Lower lobe of right lung (tissue), 2 donors: ENCODE measurements at regions not wholly inside any gene's neighbourhood (a gene's known extent, or its start where the extent isn't known, plus 50 kb on each side); places are given as distances from the start of the nearest gene placed in this dataset.

Source experiments
- ATAC-seq, 2 donors: fragments of 200-7000 bp; cut with Tn5 transposase; one replicate each; pipeline ENCODE4 v1.9.1; 2020 to 2022; ENCODE audit warnings: mild to moderate bottlenecking in 2 of 2, moderate library complexity in 2 of 2
- DNase-seq: peaks from one replicate; pipeline ENCODE4 v3.0.0-alpha.2; 2020
- H3K27ac ChIP-seq: fragments of 200-600 bp; one replicate; pipeline ENCODE4 v1.8.0; 2022
- H3K27me3 ChIP-seq: fragments of 200-600 bp; one replicate; pipeline ENCODE4 v1.8.0; 2022; ENCODE audit warnings: low read depth
- H3K36me3 ChIP-seq: fragments of 200-600 bp; one replicate; pipeline ENCODE4 v1.8.0; 2022; ENCODE audit warnings: mild to moderate bottlenecking
- H3K4me1 ChIP-seq: fragments of 200-600 bp; one replicate; pipeline ENCODE4 v1.8.0; 2022
- H3K4me3 ChIP-seq: fragments of 200-600 bp; one replicate; pipeline ENCODE4 v1.8.0; 2022; ENCODE audit warnings: mild to moderate bottlenecking
- H3K9me3 ChIP-seq: fragments of 200-600 bp; one replicate; pipeline ENCODE4 v1.8.0; 2022
- intact Hi-C: fragments of 100-400 bp; cut with DNase I; formaldehyde crosslinking; loops from one replicate; pipeline ENCODE4 v1.11.0; 2022
- TF ChIP-seq, protein P1 (sequence below): fragments of 200-600 bp; IDR thresholded peaks from one replicate; pipeline ENCODE4 v1.8.0; 2022; ENCODE audit warnings: antibody characterized with exemption, mild to moderate bottlenecking
- donor health status: DM: no; HTN: yes; CAD: no; lungs with severe emphysema.

- DNase-seq: no peak
- TF ChIP-seq, protein P1, sequence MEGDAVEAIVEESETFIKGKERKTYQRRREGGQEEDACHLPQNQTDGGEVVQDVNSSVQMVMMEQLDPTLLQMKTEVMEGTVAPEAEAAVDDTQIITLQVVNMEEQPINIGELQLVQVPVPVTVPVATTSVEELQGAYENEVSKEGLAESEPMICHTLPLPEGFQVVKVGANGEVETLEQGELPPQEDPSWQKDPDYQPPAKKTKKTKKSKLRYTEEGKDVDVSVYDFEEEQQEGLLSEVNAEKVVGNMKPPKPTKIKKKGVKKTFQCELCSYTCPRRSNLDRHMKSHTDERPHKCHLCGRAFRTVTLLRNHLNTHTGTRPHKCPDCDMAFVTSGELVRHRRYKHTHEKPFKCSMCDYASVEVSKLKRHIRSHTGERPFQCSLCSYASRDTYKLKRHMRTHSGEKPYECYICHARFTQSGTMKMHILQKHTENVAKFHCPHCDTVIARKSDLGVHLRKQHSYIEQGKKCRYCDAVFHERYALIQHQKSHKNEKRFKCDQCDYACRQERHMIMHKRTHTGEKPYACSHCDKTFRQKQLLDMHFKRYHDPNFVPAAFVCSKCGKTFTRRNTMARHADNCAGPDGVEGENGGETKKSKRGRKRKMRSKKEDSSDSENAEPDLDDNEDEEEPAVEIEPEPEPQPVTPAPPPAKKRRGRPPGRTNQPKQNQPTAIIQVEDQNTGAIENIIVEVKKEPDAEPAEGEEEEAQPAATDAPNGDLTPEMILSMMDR: no peak
- Histone ChIP-seq H3K9me3 (no peaks in the 10 kb centered on the region), H3K4me1 (no peaks in the 10 kb centered on the region), H3K27ac (no peak overlapping the region), H3K36me3 (no peaks in the 10 kb centered on the region), H3K4me3 (no peak overlapping the region), H3K27me3 (no peaks in the 10 kb centered on the region)
- no peak for ATAC-seq
- intact Hi-C loops: no loop called here
Observed at GRCh38 chr3:154708554-154708953, 278.6 kb upstream of the GPR149 start.

DNA sequence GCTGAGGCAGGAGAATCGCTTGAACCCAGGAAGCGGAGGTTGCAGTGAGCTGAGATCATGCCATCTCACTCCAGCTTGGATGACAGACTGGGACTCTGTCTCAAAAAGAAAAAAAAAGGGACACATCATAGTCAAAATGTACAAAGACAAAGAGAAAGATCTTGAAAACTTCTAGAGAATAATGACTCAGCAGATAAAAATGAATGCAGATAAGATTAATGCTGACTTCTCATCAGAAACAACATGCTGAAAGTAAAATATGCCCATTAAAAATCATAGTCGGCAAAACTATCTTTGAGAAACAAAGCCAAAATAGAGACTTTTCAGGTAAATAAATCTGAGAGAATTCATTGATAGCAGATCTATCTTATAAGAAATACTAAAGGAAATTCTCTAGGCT is 271.1 kb upstream of the GPR149 start:
- intact Hi-C loops: no loop called here
- DNase-seq: no peak
- Histone ChIP-seq H3K36me3 (no peaks in the 10 kb centered on the region), H3K27me3 (no peaks in the 10 kb centered on the region), H3K4me1 (no peaks in the 10 kb centered on the region), H3K4me3 (no peak overlapping the region), H3K9me3 (no peaks in the 10 kb centered on the region), H3K27ac (no peak overlapping the region)
- no peak for ATAC-seq
- TF ChIP-seq, protein P1: no peak

GRCh38 chr3:154690413-154690812 is 260.4 kb upstream of the GPR149 start:
- DNase-seq (no peak), ATAC-seq (no peak)
- H3K4me1 ChIP-seq: no peaks in the 10 kb centered on the region
- H3K9me3 ChIP-seq: no peaks in the 10 kb centered on the region
- H3K27me3 ChIP-seq: no peaks in the 10 kb centered on the region
- H3K27ac ChIP-seq: no peak overlapping the region
- H3K4me3 ChIP-seq: no peak overlapping the region
- intact Hi-C loops: no loop called here
- H3K36me3 ChIP-seq: no peaks in the 10 kb centered on the region
- TF ChIP-seq, protein P1: no peak

DNA sequence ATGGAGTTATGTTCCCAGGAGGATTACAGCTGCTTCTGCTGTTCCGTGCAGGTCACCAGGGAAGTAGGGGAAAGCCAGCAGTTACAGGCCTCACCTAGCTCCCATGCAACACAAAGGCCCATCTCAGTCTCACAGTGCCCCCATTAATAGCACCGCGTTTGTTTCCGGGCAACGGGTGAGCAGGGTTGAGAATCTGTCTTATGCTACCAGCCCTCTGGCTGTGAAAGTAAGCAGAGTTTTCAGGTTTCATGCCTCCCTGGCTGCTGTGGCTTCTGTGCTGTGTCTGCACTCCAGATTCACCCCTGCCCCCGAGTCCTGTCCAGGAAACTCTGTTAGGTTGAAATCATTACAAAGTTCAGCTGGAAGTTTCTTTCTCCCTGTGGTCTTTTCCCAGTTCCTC is 254.4 kb upstream of the GPR149 start:
- intact Hi-C loops: no loop called here
- no peak for ATAC-seq
- no peak overlapping the region for H3K27ac ChIP-seq
- TF ChIP-seq, protein P1: no peak
- no peak for DNase-seq
- no peaks in the 10 kb centered on the region for H3K36me3 ChIP-seq
- H3K4me3 ChIP-seq: no peak overlapping the region
- H3K9me3 ChIP-seq: no peaks in the 10 kb centered on the region
- no peaks in the 10 kb centered on the region for H3K27me3 ChIP-seq
- H3K4me1 ChIP-seq: no peaks in the 10 kb centered on the region

GRCh38 chr3:154684021-154684420 is 254.0 kb upstream of the GPR149 start:
- ATAC-seq: no peak
- Histone ChIP-seq H3K27ac (no peak overlapping the region), H3K4me3 (no peak overlapping the region), H3K36me3 (no peaks in the 10 kb centered on the region), H3K27me3 (no peaks in the 10 kb centered on the region), H3K9me3 (no peaks in the 10 kb centered on the region), H3K4me1 (no peaks in the 10 kb centered on the region)
- TF ChIP-seq, protein P1: no peak
- intact Hi-C loops: no loop called here
- no peak for DNase-seq

GRCh38 chr3:154678041-154678654 is 248.2 kb upstream of the GPR149 start:
- Histone ChIP-seq H3K27ac (no peak overlapping the region), H3K9me3 (no peaks in the 10 kb centered on the region), H3K27me3 (no peaks in the 10 kb centered on the region), H3K4me3 (no peak overlapping the region), H3K36me3 (no peaks in the 10 kb centered on the region), H3K4me1 (no peaks in the 10 kb centered on the region)
- ATAC-seq: no peak
- intact Hi-C loops: no loop called here
- TF ChIP-seq, protein P1: no peak
- DNase-seq: no peak
